ENCODE measurements at regions not wholly inside any gene's neighbourhood (a gene's known extent, or its start where the extent isn't known, plus 50 kb on each side); places are given as distances from the start of the nearest gene placed in this dataset.

- TF ChIP-seq CTCF (IDR thresholded peaks at IDR 0.05), result no peak
- no peak for DNase-seq
- ATAC-seq, result no peak
- H3K4me1 ChIP-seq (ENCODE audit: control insufficient read depth, insufficient read depth, low read length), result no peaks in the 10 kb centered on the region
- no peaks in the 10 kb centered on the region for H3K36me3 ChIP-seq (ENCODE audit: control insufficient read depth, insufficient read depth, low read length)
- Mint-ChIP-seq H3K4me3 (no peak overlapping the region), H3K4me1 (no peaks in the 10 kb centered on the region), H3K27me3 (ENCODE audit: low read depth in 2 of 2) (peaks cover 8 to 12% of the 10 kb centered on the region in 2 donors), H3K27ac (no peak overlapping the region), H3K36me3 (no peaks in the 10 kb centered on the region), H3K9me3 (no peaks in the 10 kb centered on the region)
- H3K4me3 ChIP-seq (ENCODE audit: low read length), result no peak overlapping the region
- no peaks in the 10 kb centered on the region for H3K9me3 ChIP-seq (ENCODE audit: control insufficient read depth, insufficient read depth, low read length)
- H3K27ac ChIP-seq (ENCODE audit: low read length), result no peak overlapping the region
- intact Hi-C loops (cut with micrococcal nuclease), result no loop called here
- H3K27me3 ChIP-seq (ENCODE audit: control insufficient read depth, insufficient read depth, low read length), result no peaks in the 10 kb centered on the region
- WGBS (ENCODE audit: insufficient coverage), result 79% methylated on average over 6 of the region's 6 CpGs
These were observed 90.6 kb upstream of the ARL4C start for GRCh38 chr2:234587341-234588053.

DNA sequence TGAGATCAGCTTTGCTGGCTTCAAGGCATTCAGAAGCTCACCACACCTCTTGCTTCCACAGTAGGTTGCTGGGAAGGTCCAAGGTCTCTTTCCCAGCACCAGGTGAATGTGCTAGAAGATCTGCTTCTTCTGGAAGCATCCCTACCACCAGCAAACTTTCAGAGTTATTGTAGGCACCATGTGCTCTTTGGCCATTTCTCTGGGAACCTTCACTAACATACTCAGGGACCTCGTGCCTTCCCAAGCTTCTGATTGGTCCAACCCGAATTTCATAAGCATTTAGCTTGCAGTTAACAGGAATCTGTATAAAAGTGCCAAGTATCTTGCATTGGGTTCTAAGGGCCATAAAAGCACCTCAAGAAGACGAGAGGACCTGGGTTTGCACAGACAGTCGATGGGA is 86.5 kb upstream of the ARL4C start:
- H3K4me1 Mint-ChIP-seq, result no peaks in the 10 kb centered on the region
- DNase-seq (no peak), ATAC-seq (no peak)
- intact Hi-C loops (cut with micrococcal nuclease), result no loop called here
- no peaks in the 10 kb centered on the region for H3K36me3 Mint-ChIP-seq
- H3K27me3 Mint-ChIP-seq (ENCODE audit: low read depth in 2 of 2), result peaks cover 0 to 12% of the 10 kb centered on the region in 2 donors
- H3K36me3 ChIP-seq (ENCODE audit: control insufficient read depth, insufficient read depth, low read length), result no peaks in the 10 kb centered on the region
- no peaks in the 10 kb centered on the region for H3K4me1 ChIP-seq (ENCODE audit: control insufficient read depth, insufficient read depth, low read length)
- no peak overlapping the region for H3K4me3 ChIP-seq (ENCODE audit: low read length)
- H3K4me3 Mint-ChIP-seq, result no peak overlapping the region
- no peaks in the 10 kb centered on the region for H3K9me3 Mint-ChIP-seq
- H3K27me3 ChIP-seq (ENCODE audit: control insufficient read depth, insufficient read depth, low read length), result no peaks in the 10 kb centered on the region
- H3K9me3 ChIP-seq (ENCODE audit: control insufficient read depth, insufficient read depth, low read length), result no peaks in the 10 kb centered on the region
- TF ChIP-seq CTCF (IDR thresholded peaks at IDR 0.05), result no peak
- H3K27ac ChIP-seq (ENCODE audit: low read length), result no peak overlapping the region
- 77% methylated on average over 4 of the region's 4 CpGs for WGBS (ENCODE audit: insufficient coverage)
- no peak overlapping the region for H3K27ac Mint-ChIP-seq

DNA sequence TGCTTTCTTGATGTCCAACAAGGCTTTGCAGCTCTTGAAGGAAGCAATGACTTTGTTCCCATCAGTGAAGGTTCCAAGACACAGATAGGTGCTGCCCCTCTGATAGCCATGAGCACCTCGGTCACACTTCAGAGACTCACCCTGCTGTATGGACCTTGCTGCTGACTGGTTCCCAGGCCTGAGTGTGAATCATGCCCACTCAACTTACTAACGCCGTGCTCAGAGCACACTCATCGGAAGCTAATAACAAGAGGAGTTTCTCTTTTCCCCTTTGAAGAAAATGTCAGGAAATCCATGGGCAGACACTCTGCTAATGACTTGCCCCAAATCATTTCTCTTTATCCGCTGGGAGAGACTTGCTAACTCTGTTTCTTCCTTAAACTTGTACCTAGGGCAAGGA is 83.8 kb upstream of the ARL4C start:
- Mint-ChIP-seq H3K9me3 (no peaks in the 10 kb centered on the region), H3K27ac (no peak overlapping the region), H3K27me3 (ENCODE audit: low read depth in 2 of 2) (peaks cover 0 to 12% of the 10 kb centered on the region in 2 donors), H3K4me1 (no peaks in the 10 kb centered on the region), H3K36me3 (no peaks in the 10 kb centered on the region), H3K4me3 (no peak overlapping the region)
- H3K4me1 ChIP-seq (ENCODE audit: control insufficient read depth, insufficient read depth, low read length), result no peaks in the 10 kb centered on the region
- H3K27me3 ChIP-seq (ENCODE audit: control insufficient read depth, insufficient read depth, low read length), result no peaks in the 10 kb centered on the region
- H3K9me3 ChIP-seq (ENCODE audit: control insufficient read depth, insufficient read depth, low read length), result no peaks in the 10 kb centered on the region
- 93% methylated on average over 5 of the region's 5 CpGs for WGBS (ENCODE audit: insufficient coverage)
- no peak for DNase-seq
- no peaks in the 10 kb centered on the region for H3K36me3 ChIP-seq (ENCODE audit: control insufficient read depth, insufficient read depth, low read length)
- no peak overlapping the region for H3K27ac ChIP-seq (ENCODE audit: low read length)
- no peak overlapping the region for H3K4me3 ChIP-seq (ENCODE audit: low read length)
- no peak for ATAC-seq
- TF ChIP-seq CTCF (IDR thresholded peaks at IDR 0.05), result no peak
- intact Hi-C loops (cut with micrococcal nuclease), result no loop called here

All from natural killer cell (primary cell).